ENCODE measurements at regions not wholly inside any gene's neighbourhood (a gene's known extent, or its start where the extent isn't known, plus 50 kb on each side); places are given as distances from the start of the nearest gene placed in this dataset.

DNA sequence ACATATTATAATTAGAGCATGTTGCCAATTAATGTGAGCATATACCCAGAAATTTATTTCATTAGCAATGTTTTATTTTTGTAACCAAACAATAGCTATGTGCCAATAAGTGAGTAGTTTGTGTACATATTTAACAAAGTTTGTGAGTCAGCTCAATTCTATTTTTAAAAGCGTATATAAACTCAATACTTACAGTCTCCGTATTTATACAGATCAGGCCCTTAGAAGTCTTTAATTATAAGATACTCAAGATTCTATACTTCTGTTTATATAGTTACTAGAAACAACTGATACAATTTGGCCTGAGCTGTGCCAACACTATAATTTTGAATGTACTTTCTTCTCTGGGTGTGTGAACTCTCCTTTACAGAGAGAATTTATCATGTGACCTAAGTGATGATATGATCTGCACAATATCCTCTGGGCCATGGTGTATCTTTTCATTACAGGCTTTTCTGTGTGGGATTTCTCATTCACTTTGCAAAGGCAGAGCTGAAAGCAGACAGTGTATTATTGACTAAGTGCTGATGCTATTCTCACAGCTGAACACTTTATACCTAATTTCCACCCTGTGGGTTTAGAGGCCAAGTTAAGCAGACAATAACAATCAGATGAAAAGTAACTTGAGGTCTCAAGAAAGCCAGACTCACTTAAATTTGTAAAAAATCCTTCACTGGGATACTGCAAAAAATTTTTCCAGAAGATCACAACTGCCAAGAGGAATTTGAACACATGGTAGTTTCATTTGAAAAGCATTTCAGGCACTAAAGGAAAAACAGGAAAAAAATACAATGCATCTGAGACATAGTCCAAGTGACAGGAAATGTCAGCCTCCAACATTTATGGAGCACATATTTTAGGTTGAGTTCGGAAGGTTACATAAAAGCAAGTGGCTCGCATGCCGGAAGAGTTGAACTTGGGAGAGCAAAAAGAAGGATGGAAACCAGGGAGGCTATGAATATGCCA lies 277.9 kb upstream of the SEMA6D start:
- no peak for DNase-seq (ENCODE audit: low read depth, low spot score)

DNA sequence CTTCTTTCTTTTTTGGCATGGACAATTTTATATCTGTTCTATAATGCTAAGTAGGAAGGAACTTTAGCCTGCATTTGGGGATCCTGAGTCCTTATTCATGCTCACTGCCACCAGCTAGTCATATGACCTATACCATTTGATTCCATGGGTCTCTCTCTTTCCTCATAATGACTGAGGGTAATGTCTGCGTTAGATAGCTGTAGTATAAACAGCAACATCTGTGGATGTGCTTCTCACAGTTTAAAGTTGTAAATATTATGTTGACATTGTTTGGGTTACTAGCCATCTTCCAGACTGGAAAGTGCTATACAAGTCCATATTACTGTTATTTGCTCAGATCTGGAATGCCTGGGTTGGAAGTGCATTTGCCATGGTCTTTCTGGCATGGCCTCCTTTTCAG lies 274.9 kb upstream of the SEMA6D start:
- DNase-seq (ENCODE audit: low read depth, low spot score), result no peak

DNA sequence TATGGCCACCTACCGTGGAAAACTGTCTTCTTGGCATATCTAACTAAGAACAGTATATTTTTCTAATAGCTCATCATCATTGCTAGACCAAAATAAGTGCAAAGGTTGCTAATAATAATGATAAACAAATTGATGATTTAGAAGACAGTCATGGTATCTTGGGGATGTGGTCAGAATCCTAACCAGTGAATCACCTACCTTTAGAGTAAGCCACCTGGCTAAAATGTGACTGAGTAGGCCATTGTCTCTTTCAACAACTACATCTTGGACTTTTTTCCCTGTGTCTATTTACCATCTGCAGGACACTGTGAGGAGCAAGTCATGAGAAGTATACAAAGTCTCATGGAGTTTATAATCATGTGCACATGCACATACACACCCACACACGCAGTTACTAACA lies 273.5 kb upstream of the SEMA6D start:
- no peak for DNase-seq (ENCODE audit: low read depth, low spot score)

DNA sequence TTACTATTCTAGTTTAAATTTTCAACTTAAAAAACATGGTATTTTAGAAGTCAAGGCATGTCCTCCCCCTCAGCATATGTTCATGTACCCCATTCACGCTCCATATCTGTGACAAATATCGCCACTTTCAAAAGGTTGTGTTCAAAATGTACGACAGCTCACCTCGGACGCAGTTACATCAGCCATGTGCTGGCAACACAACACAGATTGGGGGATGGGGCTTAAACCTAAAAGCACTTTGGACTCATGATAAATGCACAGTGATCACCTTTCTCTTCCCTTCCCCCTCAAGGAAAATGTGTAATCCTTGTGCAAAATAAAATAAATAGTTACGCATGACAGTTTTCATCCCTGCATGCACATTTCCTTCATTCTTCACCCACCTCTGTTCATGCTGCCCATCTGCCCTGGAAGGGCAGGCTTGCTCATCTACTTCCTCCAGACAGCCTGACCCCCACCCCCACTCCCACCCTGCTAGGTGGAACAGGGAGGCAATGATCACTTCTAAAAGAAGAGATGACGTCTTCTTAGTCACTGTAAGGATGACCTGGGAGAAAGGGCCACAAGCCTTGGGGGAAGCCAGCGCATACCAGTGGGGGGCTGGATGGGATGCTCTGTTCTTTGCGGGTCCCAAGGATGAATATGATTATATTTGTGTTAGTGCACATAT lies 271.4 kb upstream of the SEMA6D start:
- DNase-seq (ENCODE audit: low read depth, low spot score), result no peak

DNA sequence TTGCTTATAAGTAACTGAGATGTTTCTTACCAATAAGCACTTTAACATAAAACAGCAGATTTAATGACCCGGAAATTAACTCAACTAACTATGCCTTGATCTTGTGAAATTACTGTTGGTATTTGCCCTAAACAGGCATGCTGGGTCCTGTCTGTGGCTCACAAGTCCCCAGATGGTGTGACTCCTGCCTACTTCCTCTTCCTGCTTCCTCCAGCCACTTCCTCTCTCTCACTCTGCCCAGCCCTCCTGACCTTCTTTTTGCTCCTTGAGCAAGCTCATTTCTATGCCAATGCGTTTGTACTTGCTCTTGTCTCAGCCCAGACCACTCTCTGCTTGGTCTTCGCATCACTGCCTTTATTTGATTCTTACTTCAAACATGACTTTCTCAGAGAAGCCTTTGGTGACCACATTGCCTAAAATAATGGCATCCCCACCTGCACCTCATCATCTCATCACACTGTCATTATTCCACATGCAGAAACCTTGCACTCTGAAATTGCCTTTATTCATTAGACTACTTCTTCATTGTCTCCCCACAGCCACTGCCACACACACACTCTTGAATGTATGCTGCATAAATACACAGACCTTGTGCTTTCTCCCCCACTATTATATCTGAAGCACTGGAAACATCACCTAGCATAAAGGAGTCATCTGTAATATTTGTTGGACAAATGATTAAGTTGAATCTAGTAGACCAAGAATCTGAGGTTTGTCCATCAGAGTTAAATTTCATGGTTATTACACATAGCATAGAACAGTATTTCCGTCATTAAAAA lies 256.3 kb upstream of the SEMA6D start:
- no peak for DNase-seq (ENCODE audit: low read depth, low spot score)

DNA sequence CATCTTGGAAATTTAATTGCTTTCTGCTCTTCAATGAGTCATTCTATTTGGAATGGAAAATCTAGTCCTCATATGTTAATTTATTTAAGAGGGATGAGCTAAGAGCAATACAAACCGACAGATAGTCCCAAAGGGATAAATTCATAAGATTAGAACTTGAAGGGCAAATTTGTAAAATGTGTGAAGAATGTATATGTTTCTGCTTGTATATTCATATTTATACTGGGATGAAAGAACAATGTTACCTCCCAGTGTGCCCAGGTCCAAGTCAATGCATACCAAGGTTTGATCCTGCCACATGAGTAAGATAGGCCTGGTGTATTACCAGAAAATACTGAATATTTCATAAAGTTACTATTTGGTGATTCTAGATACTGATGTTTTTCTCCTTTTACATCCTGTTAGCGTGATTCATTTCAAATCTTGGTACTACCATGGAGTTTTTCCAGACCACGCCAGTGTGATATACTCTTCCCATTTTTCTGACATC lies 255.6 kb upstream of the SEMA6D start:
- no peak for DNase-seq (ENCODE audit: low read depth, low spot score)

DNA sequence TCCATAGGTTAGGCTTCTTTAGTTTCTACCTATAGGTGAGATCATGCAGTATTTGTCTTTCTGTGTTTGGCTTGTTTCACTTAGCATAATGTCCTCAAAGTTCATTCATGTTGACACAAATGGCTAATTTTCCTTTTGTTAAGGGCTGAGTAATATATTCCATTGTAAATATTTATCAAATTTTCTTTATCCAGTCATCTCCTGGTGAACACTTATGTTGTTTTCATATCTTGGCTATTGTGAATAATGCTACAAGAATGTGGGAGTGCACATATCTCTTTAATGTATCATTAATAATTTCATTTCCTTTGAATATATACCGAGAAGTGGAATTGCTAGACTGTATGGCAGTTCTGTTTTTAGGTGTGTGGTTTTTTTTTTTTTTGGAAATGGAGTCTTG lies 250.9 kb upstream of the SEMA6D start:
- no peak for DNase-seq (ENCODE audit: low read depth, low spot score)

DNA sequence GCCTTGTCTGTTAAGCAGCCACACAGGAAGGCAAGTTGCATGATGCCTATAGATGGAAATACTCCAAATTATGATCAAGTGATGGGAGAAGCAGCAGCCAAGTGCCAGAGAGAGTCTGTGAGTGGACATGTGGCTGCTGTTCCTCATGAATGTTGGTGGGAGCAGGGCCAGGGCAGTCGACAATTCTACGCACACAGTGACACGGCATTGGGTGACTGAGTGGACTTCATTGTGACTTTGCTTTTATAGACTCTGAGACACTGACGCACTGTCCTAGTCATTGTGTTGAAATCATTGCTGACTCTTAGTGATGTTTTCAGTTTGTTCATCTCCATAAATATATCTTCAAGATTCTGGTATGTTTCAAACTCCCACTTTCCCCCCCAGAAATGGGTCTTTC lies 246.3 kb upstream of the SEMA6D start:
- DNase-seq (ENCODE audit: low read depth, low spot score), result no peak

DNA sequence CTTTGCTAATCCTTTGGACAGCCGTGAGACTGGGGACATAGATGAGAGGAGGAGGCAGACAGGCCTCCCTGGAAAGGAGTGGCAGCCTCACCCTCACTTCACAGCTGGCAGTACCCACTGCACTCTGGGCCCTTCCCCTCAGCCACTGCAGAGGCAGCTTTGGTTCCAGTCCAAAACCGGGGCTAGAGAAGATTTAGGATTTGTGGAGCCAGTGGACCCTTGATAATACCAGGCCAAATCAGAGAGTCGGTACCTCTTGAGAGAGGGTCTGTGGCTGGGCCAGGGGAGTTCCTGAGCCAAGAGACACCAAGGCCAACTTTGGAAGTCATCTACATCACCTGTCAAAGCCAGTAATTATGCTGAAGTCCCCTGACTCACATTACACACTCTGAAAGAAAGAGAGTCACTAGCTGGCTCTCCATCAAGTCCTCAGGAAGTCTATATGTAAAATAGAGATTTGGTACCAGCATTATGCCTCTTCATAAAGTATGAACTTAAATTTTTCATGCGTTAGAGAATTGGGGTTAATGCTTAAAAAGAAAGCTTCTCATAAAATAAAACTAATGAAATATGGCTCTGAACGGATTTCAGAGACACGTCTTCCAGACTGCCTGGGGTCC lies 244.1 kb upstream of the SEMA6D start:
- DNase-seq (ENCODE audit: low read depth, low spot score), result no peak

DNA sequence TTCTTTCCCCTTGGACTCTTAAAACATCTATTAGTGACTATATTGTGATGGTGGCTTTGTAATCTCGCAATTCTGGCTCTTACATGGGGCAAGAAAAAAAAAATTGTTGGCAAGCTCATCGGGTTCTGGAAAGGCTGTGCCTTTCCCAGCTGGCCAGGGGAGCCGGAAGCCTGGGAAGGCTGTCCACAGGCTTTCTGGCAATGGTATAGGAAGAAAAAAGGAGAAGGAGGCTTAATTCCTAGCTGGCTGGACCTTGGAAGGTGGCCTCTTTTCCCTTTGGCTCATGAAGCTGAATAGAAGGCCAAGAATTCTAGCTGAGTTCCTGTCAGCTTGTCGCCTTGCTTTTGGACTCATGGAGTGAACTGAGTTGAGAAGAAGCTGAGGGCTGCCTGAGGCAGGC lies 243.5 kb upstream of the SEMA6D start:
- DNase-seq (ENCODE audit: low read depth, low spot score), result no peak

DNA sequence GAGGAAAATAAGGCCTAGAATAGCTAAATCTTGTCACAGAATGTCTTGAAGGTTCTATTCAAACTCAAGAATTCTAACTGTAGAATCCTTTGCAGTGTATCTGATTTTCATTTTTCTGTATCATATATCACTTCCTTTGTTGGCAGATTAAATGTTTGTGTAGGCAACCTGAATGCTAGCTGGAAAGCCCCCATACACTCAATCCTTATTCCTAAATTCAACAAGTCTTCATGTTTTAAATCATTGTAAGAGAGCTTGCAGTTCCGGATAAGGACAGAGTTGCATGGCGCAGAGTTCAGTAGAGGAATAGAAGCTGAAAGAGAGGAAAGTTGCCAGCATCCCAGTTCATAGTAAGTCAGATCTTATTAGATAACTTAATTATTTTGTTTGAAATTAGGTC lies 242.0 kb upstream of the SEMA6D start:
- no peak for DNase-seq (ENCODE audit: low read depth, low spot score)

DNA sequence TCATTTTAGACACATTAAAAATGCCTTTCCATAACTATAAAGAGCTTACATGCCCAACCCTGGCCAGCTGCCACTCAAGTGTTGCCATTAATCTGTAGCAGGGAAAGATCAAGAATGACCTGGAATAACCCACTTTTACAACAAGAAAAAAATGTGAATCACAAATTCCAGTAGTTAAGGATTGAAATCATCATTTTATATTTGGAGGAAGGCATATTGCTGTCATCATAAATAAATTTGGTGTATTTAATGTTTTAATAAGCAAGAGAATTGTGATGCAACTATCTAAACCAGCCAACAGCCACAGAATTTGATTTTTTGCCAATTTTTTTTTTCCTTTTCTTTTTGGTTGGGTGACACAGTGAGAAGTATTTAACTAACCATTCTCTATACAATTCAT lies 240.0 kb upstream of the SEMA6D start:
- DNase-seq (ENCODE audit: low read depth, low spot score), result no peak

DNA sequence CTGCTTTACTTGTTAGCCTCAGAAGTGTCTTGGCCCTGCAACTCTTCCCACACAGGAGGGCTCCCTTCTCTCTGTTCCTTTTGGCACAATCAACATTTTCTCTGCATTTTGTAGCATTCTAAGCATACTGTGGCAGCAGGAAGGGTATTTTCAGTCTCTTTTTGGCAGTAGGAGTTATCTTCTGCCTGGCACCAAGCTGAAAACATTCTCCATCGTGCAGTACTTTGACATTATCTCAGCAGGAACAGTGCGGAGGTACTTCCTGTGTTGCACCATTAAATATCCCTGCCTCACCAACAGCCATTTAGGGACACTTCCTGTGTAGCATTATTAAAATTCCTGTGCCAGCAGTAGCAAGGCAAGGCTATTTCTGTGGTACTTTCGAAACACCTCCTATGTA lies 233.2 kb upstream of the SEMA6D start:
- DNase-seq (ENCODE audit: low read depth, low spot score), result no peak

DNA sequence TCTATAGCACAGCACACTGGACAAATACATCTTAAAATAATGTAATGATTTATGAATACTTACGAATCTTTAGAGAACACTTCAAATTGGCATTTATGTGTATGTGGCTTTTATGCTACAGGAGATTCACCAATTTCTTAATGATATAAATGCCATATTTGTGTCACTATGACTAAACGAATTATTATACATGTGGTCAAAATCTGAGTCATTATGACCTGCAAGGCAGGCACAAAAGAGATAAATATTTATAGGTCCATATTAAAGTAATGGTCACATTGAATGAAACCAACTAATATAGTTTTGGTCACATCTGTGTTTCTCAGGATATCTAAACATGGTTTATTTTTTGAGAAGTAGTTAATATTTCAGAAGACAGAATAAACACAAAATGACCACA lies 232.3 kb upstream of the SEMA6D start:
- DNase-seq (ENCODE audit: low read depth, low spot score), result no peak

DNA sequence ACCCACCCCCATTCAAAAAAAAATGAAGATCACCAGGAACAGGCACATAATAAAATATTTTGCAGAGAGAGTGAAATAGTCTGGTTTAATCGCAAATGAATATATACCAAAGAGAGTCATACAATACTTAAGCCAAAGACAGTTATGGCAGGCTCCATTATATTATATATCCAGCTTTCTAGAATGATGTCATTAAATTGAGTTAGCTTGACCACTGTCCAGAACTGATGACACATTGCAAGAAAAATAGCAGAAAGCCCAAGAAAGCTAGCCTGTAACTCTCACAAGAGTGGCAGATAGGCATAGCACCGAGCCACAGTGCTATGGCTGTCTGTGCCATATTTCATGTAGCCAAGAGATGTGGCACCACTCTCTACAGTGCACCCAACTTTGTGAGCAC lies 231.9 kb upstream of the SEMA6D start:
- DNase-seq (ENCODE audit: low read depth, low spot score), result no peak

DNA sequence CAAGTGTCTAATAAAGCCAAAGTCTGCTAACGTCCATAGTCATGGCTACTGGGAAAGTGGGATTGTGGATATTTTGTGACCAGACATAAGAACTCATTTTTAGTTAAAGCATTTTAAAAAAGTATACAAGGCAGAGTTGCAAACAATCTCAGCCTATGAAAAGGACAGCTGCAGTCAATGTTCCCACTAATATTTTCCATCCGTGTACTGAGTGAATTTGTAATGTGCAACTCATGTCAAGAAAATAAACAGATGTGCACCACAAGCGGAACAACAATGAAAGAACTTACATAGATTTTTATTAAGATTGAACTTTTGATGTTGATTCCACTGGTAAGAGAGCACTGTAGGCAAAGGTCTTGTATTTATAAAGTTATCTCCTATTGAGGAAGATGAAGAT lies 231.3 kb upstream of the SEMA6D start:
- no peak for DNase-seq (ENCODE audit: low read depth, low spot score)

DNA sequence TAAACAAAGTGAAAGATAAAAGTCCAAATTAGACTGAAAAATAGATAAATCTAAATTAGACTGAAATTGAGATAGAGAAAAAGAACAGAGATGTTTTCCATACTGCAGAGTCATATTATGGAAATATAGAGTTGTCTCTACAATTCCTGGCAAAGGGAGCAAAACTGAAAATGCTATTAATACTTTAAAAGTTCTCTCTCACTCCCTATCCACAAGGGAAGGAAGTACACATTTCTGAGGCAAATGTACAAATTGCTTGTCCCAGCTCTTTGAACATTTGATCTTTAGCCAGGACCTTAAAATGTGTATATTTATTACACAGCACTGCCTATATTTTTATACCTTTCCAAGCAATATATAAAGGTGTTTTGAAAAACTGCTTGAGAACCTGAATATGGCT lies 225.1 kb upstream of the SEMA6D start:
- no peak for DNase-seq (ENCODE audit: low read depth, low spot score)

DNA sequence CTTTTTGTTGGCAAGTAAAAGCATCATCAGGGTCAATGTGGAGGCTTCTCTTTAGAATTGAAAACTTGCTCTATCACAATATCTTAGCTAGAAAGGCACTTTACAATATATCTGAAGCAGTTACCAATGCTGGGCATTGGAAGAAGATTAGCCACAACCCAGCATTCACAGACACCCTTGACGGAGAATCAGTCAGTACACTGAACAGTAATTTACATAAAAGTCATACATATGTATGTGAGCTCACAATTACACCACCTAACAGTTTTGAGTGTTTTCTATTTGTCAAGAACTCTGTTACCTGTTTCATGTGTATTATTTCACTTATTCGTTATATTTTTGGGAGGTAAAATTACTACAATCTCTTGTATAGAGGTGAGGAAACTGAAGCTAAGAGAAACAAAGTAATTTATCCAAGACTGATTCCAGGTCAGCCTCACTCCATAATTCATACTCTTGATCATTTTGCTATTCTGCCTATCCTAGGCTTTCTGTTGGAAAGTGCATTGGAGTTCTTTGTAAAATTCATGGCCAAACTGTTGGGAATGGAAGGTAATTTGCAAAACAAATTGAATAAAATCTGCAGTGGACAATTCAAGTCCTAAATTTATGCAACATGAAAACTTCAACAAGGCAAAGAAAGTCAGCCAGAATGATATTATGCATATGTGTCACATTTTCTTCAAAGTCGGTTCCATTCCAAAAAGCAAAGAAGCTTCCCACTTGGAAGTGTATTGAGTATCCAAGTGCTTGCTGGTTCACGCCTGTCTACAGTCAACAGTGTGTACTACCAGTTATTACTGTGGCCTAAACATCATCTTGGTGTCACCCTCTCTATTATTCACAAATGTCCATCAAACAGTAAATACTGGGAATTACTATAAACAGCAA lies 223.7 kb upstream of the SEMA6D start:
- no peak for DNase-seq (ENCODE audit: low read depth, low spot score)

DNA sequence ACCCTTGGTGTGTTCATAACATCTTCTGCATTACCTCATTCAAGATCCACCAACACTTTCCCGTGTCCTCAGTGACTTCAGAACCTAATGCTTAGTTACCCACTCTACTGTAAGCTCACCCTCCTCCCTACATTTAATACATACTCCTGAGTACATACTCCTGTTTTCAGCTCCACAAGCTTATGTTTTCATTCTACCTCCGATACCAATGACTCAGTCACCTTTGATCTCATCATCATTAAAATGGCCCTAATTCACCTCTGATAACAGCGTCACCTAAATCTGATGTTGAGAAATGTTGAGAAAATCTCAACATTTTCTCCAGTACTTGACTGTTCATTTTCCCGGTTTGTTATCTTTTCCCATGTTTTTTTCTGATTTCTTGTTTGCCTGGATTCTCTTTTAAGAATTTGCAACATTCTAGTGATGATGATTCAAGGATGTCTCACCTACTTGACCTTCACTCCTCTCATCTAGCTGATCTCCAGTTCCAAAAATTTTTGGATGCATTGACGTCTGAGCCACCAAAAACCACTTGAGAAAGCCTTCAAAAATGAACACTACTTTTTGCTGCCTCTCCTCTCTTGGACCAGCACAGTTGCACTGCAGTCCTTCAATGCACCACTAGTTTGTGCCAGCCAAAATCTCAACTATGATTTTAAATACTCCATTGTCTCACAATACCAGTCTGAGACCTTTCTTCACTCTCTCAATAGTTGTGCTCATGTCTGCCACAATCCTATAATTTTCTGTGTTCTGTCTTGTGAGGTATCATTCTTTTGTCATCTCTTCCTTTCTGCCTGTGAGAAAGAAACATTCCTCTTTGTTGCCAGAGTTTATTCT lies 220.7 kb upstream of the SEMA6D start:
- DNase-seq (ENCODE audit: low read depth, low spot score), result no peak

DNA sequence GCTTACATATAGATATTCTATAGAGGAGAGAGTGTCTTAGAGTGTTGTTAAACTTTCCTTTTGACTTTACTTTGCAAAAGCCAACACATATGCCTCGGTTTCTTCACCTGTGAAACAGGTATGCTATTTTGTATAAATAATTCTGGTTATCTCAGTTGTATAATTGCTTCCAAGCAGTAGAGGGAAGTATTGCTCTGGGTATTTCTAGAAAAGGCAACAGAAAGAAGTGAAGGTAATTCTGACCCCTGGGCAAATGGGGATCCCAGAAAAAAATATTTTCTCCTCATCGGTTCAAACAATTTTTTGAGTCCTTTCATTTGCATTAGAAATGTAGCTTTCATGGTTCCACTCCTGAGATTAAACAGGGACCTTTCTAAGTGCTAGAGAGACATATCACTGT lies 216.5 kb upstream of the SEMA6D start:
- DNase-seq (ENCODE audit: low read depth, low spot score), result no peak
